ENCODE measurements at regions not wholly inside any gene's neighbourhood (a gene's known extent, or its start where the extent isn't known, plus 50 kb on each side); places are given as distances from the start of the nearest gene placed in this dataset.

- no peaks in the 10 kb centered on the region for H3K27me3 Mint-ChIP-seq
- no peaks in the 10 kb centered on the region for H3K4me1 Mint-ChIP-seq
- H3K9me3 Mint-ChIP-seq, result no peaks in the 10 kb centered on the region
- H3K4me3 Mint-ChIP-seq, result no peak overlapping the region
- H3K36me3 Mint-ChIP-seq, result no peaks in the 10 kb centered on the region
- CTCF ChIA-PET, result no interaction called here
- no peak overlapping the region for H3K27ac Mint-ChIP-seq
- no peak for DNase-seq
Measured at GRCh38 chr12:78406213-78406612, 458.4 kb upstream of the SYT1 start.

- Mint-ChIP-seq H3K9me3 (peaks cover 4% of the 10 kb centered on the region), H3K27me3 (no peaks in the 10 kb centered on the region), H3K4me1 (no peaks in the 10 kb centered on the region), H3K4me3 (no peak overlapping the region), H3K36me3 (no peaks in the 10 kb centered on the region), H3K27ac (no peak overlapping the region)
- CTCF ChIA-PET, result no interaction called here
- DNase-seq, result no peak
Measured at GRCh38 chr12:78406828-78407227, 457.7 kb upstream of the SYT1 start.

- no peak overlapping the region for H3K27ac Mint-ChIP-seq
- peaks cover 4% of the 10 kb centered on the region for H3K9me3 Mint-ChIP-seq
- H3K4me3 Mint-ChIP-seq, result no peak overlapping the region
- no peak for DNase-seq
- no peaks in the 10 kb centered on the region for H3K4me1 Mint-ChIP-seq
- CTCF ChIA-PET, result no interaction called here
- no peaks in the 10 kb centered on the region for H3K27me3 Mint-ChIP-seq
- no peaks in the 10 kb centered on the region for H3K36me3 Mint-ChIP-seq
Measured at GRCh38 chr12:78407722-78408121, 456.9 kb upstream of the SYT1 start.

- Mint-ChIP-seq H3K27ac (no peak overlapping the region), H3K27me3 (no peaks in the 10 kb centered on the region), H3K36me3 (no peaks in the 10 kb centered on the region), H3K4me1 (no peaks in the 10 kb centered on the region), H3K9me3 (peaks cover 4% of the 10 kb centered on the region), H3K4me3 (no peak overlapping the region)
- CTCF ChIA-PET, result no interaction called here
- DNase-seq, result no peak
Measured at GRCh38 chr12:78414071-78414470, 450.5 kb upstream of the SYT1 start.

GRCh38 chr12:78418919-78419318, 445.7 kb upstream of the SYT1 start:
- Mint-ChIP-seq H3K9me3 (no peaks in the 10 kb centered on the region), H3K36me3 (no peaks in the 10 kb centered on the region), H3K4me3 (no peak overlapping the region), H3K27me3 (no peaks in the 10 kb centered on the region), H3K4me1 (no peaks in the 10 kb centered on the region), H3K27ac (no peak overlapping the region)
- CTCF ChIA-PET, result no interaction called here
- no peak for DNase-seq

GRCh38 chr12:78419513-78419912, 445.1 kb upstream of the SYT1 start:
- CTCF ChIA-PET, result no interaction called here
- no peaks in the 10 kb centered on the region for H3K4me1 Mint-ChIP-seq
- no peaks in the 10 kb centered on the region for H3K36me3 Mint-ChIP-seq
- H3K9me3 Mint-ChIP-seq, result no peaks in the 10 kb centered on the region
- H3K27me3 Mint-ChIP-seq, result no peaks in the 10 kb centered on the region
- H3K4me3 Mint-ChIP-seq, result no peak overlapping the region
- no peak for DNase-seq
- H3K27ac Mint-ChIP-seq, result no peak overlapping the region

- no peak for DNase-seq
- H3K27ac Mint-ChIP-seq, result no peak overlapping the region
- no peak overlapping the region for H3K4me3 Mint-ChIP-seq
- H3K27me3 Mint-ChIP-seq, result no peaks in the 10 kb centered on the region
- no peaks in the 10 kb centered on the region for H3K36me3 Mint-ChIP-seq
- H3K9me3 Mint-ChIP-seq, result no peaks in the 10 kb centered on the region
- CTCF ChIA-PET, result no interaction called here
- H3K4me1 Mint-ChIP-seq, result no peaks in the 10 kb centered on the region
Measured at GRCh38 chr12:78420991-78421390, 443.6 kb upstream of the SYT1 start.

GRCh38 chr12:78430551-78430950, 434.0 kb upstream of the SYT1 start:
- Mint-ChIP-seq H3K36me3 (no peaks in the 10 kb centered on the region), H3K9me3 (peaks cover 7% of the 10 kb centered on the region), H3K27ac (no peak overlapping the region), H3K27me3 (no peaks in the 10 kb centered on the region), H3K4me1 (no peaks in the 10 kb centered on the region), H3K4me3 (no peak overlapping the region)
- CTCF ChIA-PET, result no interaction called here
- DNase-seq, result no peak

- no peak overlapping the region for H3K27ac Mint-ChIP-seq
- CTCF ChIA-PET, result no interaction called here
- no peak overlapping the region for H3K4me3 Mint-ChIP-seq
- H3K36me3 Mint-ChIP-seq, result no peaks in the 10 kb centered on the region
- no peaks in the 10 kb centered on the region for H3K27me3 Mint-ChIP-seq
- H3K4me1 Mint-ChIP-seq, result no peaks in the 10 kb centered on the region
- DNase-seq, result no peak
- peaks cover 7% of the 10 kb centered on the region for H3K9me3 Mint-ChIP-seq
Measured at GRCh38 chr12:78431931-78432330, 432.6 kb upstream of the SYT1 start.

GRCh38 chr12:78439666-78440065, 424.9 kb upstream of the SYT1 start:
- no peak for DNase-seq
- H3K4me3 Mint-ChIP-seq, result no peak overlapping the region
- CTCF ChIA-PET, result no interaction called here
- H3K27ac Mint-ChIP-seq, result no peak overlapping the region
- peaks cover 8% of the 10 kb centered on the region for H3K9me3 Mint-ChIP-seq
- no peaks in the 10 kb centered on the region for H3K4me1 Mint-ChIP-seq
- no peaks in the 10 kb centered on the region for H3K27me3 Mint-ChIP-seq
- no peaks in the 10 kb centered on the region for H3K36me3 Mint-ChIP-seq

- Mint-ChIP-seq H3K4me3 (no peak overlapping the region), H3K27me3 (no peaks in the 10 kb centered on the region), H3K27ac (no peak overlapping the region), H3K36me3 (no peaks in the 10 kb centered on the region), H3K4me1 (no peaks in the 10 kb centered on the region), H3K9me3 (peaks cover 8% of the 10 kb centered on the region)
- DNase-seq, result no peak
- CTCF ChIA-PET, result no interaction called here
Measured at GRCh38 chr12:78441737-78442453, 422.7 kb upstream of the SYT1 start.

- H3K27me3 Mint-ChIP-seq, result no peaks in the 10 kb centered on the region
- peaks cover 8% of the 10 kb centered on the region for H3K9me3 Mint-ChIP-seq
- DNase-seq, result no peak
- no peaks in the 10 kb centered on the region for H3K36me3 Mint-ChIP-seq
- no peak overlapping the region for H3K27ac Mint-ChIP-seq
- no peaks in the 10 kb centered on the region for H3K4me1 Mint-ChIP-seq
- CTCF ChIA-PET, result no interaction called here
- H3K4me3 Mint-ChIP-seq, result no peak overlapping the region
Measured at GRCh38 chr12:78442454-78442801, 422.1 kb upstream of the SYT1 start.

GRCh38 chr12:78446555-78446954, 418.0 kb upstream of the SYT1 start:
- no peak for DNase-seq
- no peaks in the 10 kb centered on the region for H3K4me1 Mint-ChIP-seq
- H3K27me3 Mint-ChIP-seq, result no peaks in the 10 kb centered on the region
- CTCF ChIA-PET, result no interaction called here
- H3K4me3 Mint-ChIP-seq, result no peak overlapping the region
- no peaks in the 10 kb centered on the region for H3K36me3 Mint-ChIP-seq
- H3K27ac Mint-ChIP-seq, result no peak overlapping the region
- peaks cover 4% of the 10 kb centered on the region for H3K9me3 Mint-ChIP-seq

GRCh38 chr12:78447373-78447772, 417.2 kb upstream of the SYT1 start:
- no peak for DNase-seq
- H3K27me3 Mint-ChIP-seq, result no peaks in the 10 kb centered on the region
- no peak overlapping the region for H3K4me3 Mint-ChIP-seq
- no peaks in the 10 kb centered on the region for H3K36me3 Mint-ChIP-seq
- H3K4me1 Mint-ChIP-seq, result no peaks in the 10 kb centered on the region
- CTCF ChIA-PET, result no interaction called here
- H3K9me3 Mint-ChIP-seq, result peaks cover 5% of the 10 kb centered on the region
- no peak overlapping the region for H3K27ac Mint-ChIP-seq

GRCh38 chr12:78448692-78449091, 415.9 kb upstream of the SYT1 start:
- Mint-ChIP-seq H3K9me3 (peaks cover 5% of the 10 kb centered on the region), H3K4me1 (no peaks in the 10 kb centered on the region), H3K36me3 (no peaks in the 10 kb centered on the region), H3K27me3 (no peaks in the 10 kb centered on the region), H3K27ac (no peak overlapping the region), H3K4me3 (no peak overlapping the region)
- CTCF ChIA-PET, result no interaction called here
- no peak for DNase-seq

- no peak overlapping the region for H3K27ac Mint-ChIP-seq
- peaks cover 12% of the 10 kb centered on the region for H3K9me3 Mint-ChIP-seq
- H3K4me1 Mint-ChIP-seq, result no peaks in the 10 kb centered on the region
- H3K4me3 Mint-ChIP-seq, result no peak overlapping the region
- H3K27me3 Mint-ChIP-seq, result no peaks in the 10 kb centered on the region
- H3K36me3 Mint-ChIP-seq, result no peaks in the 10 kb centered on the region
- DNase-seq, result no peak
- CTCF ChIA-PET, result no interaction called here
Measured at GRCh38 chr12:78455991-78456390, 408.6 kb upstream of the SYT1 start.

All from activated naive CD4-positive, alpha-beta T cell treated with anti-CD3 and anti-CD28 coated beads, Interleukin-2, amount 10 ng/mL, durations not matched to agents 7 days and 5 days (primary cell).